Stimulated activated CD4-positive, alpha-beta T cell treated with anti-CD3 and anti-CD28 coated beads, Interleukin-4, amount 100 ng/mL, for 48 hours (primary cell): ENCODE measurements at regions not wholly inside any gene's neighbourhood (a gene's known extent, or its start where the extent isn't known, plus 50 kb on each side); places are given as distances from the start of the nearest gene placed in this dataset.
"Not testable (repeated sequence)": the region's sequence is repeated elsewhere in the genome, so short reads cannot be mapped to it uniquely, and the experiment has no call there.

Experiments
- DNase-seq, 2 donors: peaks; one replicate each; pipeline ENCODE4 v3.0.0-alpha.2; 2020; ENCODE audit warnings: low read depth in 2 of 2

- DNase-seq: no peak
These were observed 728.7 kb upstream of the ACTRT1 start for GRCh38 chrX:128780934-128781333.

- no peak for DNase-seq
These were observed 717.3 kb upstream of the ACTRT1 start for GRCh38 chrX:128769495-128769894.

DNA sequence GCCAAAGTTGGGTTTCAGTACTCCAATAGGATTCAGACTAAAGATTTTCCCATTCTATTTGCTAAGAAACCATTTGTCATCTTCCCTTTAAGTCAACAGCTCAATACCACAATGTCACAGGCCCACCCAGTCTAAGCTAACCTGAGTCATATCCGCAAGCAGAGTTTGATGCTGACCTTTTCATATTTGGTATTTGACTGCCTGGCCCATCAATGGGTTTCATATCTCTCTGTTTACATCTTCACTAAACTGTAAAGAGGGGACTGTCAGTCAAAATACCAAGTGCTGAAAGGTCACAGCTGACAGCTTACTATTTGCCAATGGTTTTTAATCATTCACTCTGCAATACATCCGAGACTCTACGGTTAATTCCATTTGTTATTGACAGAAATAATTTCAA lies 707.5 kb upstream of the ACTRT1 start:
- no peak for DNase-seq

DNA sequence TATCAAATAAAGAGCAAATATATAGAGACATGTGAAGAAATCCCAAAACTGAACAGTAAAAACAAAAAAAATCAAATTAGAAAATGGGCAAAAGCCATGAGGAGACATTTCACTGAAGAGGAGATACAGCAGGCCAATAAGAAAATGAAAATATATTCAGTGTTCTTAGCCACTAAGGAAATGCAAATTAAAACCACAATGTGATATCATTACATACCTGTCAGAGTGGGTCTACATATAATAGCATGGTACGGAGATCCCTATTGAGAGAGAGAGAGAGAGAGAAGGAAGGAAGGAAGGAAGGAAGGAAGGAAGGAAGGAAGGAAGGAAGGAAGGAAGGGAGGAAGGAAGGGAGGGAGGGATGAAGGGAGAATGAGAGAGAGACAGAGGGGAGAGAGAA lies 707.0 kb upstream of the ACTRT1 start:
- DNase-seq: no peak

- DNase-seq: no peak
These were observed 701.9 kb upstream of the ACTRT1 start for GRCh38 chrX:128754130-128754529.

GRCh38 chrX:128739539-128739938 lies 687.3 kb upstream of the ACTRT1 start:
- DNase-seq: no peak

GRCh38 chrX:128728943-128729342 lies 676.7 kb upstream of the ACTRT1 start:
- DNase-seq: no peak

GRCh38 chrX:128717635-128718578 lies 665.7 kb upstream of the ACTRT1 start:
- DNase-seq: no peak

GRCh38 chrX:128714425-128714824 lies 662.2 kb upstream of the ACTRT1 start:
- no peak for DNase-seq

DNA sequence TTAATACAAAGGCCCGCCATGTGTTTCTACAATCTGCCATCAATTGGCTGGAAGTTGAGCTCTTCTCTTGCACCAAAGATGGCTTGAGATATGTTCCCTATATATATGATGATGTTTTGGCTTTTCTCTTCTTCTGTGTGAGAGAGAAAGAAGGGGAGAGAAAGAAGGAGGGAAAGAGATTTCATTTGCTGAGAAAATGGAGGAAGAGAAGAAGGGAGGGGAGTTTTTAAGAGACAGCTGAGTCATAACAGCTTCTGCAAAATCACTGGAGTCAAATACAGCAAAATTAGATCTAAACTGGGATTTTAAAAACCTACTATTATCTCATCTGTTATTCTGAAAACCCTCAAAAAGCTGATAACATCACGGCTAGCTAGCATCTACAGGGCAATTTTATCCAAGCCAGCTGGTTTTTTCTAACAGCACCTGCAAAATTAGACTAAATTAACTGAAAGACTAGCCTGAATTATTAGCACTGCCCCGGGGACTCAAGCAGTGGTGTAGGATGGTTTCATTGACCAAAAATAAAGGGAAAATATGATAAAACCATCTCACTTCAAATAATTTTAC lies 647.6 kb upstream of the ACTRT1 start:
- DNase-seq: no peak

GRCh38 chrX:128698573-128699181 lies 646.5 kb upstream of the ACTRT1 start:
- DNase-seq: no peak

- no peak for DNase-seq
These were observed 639.7 kb upstream of the ACTRT1 start for GRCh38 chrX:128691872-128692271.

- DNase-seq: no peak
These were observed 633.2 kb upstream of the ACTRT1 start for GRCh38 chrX:128685387-128685786.

DNA sequence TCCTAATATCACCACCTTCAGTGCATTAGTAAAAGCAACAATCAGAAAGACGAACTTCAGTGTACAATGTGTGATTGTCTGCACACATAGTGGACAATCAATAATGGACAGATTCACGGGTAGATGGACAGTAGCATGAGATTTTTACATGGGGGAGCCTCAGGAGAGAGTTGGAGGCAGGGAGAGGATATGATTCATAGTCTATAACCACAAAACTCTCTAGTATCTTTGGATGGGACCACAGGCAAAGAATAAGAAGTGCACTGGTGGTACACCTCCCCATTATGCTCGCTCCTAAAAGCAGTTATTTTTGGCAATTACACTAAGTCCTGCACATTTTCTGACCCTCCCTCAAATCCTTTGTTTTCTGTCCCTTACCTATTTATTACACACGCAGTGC lies 624.4 kb upstream of the ACTRT1 start:
- DNase-seq: no peak

DNA sequence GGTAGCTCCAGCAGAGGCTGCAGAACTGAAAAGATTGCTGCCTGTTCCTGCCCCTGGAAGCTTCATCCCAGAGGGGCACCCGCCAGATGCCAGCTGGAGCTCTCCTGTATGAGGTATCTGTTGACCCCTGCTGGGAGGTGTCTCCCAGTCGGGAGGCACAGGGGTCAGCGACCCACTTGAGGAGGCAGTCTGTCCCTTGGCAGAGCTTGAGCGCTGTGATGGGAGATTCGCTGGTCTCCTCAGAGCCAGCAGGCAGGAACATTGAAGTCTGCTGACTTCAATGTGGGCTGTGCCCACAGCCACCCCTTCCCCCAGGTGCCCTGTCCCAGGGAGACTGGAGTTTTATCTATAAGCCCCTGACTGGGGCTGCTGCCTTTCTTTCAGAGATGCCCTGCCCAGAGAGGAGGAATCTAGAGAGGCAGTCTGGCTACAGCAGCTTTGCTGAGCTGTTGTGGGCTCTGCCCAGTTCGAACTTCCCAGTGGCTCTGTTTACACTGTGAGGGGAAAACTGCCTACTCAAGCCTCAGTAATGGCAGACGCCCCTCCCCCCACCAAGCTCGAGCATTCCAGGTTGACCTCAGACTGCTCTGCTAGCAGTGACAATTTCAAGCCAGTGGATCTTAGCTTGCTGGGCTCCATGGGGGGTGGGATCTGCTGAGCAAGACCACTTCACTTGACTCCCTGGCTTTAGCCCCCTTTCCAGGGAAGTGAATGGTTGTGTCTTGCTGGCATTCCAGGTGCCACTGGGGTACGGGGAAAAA lies 622.3 kb upstream of the ACTRT1 start:
- not testable (repeated sequence) for DNase-seq

GRCh38 chrX:128664211-128664610 lies 612.0 kb upstream of the ACTRT1 start:
- DNase-seq: no peak

DNA sequence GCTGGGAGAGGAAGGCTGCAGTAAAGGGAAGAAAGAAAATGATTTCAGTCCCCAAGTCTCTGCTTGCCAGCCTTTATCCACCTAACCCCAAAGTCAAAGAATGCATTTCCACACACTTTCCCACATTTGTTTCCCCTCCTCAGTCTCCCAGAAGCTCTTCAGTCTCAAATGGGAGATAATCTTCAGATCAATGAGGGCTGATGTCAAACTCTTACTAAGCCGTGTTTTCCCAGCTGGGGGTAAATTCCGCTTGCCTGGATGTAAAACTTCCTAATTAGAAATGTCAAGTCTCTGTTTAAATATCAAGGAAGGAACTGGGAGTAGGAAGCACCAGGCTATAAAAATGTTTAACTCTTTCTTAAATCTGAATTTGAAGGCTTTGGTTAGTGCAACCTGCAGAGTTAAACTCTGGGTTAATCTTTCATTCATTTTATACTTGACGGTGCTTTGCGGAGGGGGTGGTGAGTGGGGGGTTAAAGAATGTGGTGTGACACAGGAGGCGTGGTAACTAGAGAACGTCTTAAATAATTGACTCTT lies 601.4 kb upstream of the ACTRT1 start:
- DNase-seq: no peak

DNA sequence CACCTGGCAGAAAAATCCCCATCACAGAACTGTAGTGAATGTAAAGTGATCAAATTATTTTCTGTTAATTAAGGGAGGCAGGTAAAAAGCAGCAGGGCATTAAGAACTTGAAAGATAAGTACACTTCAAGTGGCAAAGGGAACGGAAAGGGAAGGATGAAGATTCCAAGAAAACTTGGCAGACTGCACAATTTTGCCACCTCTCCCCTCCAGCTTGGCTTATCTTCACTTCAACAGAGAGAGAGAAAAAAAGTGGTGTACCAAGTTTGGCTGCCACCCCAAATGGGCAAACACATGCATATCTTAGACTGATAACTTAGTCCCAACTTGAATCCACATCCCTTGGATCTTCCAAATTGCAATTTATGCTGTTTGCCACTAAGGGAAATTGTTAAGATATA lies 598.1 kb upstream of the ACTRT1 start:
- DNase-seq: no peak

DNA sequence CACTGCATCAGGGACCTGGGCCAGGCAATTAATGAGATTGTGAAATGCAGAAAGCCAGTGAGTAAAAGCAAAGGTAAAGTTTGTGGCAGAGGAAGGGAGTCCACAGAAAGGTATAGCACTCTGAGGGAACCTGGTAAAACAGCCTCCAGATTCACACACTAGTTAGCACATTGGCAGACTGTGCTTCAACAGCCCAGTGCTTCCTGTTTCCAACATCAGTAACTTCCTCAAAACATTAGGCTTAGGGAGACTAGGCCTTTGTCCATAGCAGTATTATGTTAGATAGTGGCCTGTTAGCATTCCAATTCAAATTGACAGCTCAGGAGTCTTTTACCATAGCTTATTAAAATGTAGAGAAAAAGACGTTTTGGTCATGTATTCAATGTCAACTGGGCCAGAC lies 582.6 kb upstream of the ACTRT1 start:
- DNase-seq: no peak

- DNase-seq: no peak
These were observed 571.2 kb upstream of the ACTRT1 start for GRCh38 chrX:128623361-128623760.

DNA sequence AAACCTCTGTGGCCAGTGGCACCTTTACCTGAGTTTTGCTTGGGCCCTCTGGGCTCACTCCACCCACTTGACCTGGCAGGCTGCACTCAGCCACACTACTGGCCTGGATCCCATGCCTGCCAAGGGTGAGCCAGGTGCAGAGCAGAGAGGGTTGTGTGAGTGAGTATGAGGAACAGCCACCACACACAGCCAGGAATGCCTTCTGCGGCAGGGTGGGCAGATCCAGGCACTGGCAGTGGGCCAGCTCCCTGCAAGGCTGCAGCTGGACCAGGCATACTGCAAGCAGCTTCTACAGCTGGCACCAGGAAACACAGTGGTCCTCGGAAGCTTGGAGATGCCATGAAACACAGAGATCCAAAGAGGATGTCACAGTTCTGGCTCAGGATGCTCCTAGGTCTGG lies 570.1 kb upstream of the ACTRT1 start:
- DNase-seq: no peak

DNA sequence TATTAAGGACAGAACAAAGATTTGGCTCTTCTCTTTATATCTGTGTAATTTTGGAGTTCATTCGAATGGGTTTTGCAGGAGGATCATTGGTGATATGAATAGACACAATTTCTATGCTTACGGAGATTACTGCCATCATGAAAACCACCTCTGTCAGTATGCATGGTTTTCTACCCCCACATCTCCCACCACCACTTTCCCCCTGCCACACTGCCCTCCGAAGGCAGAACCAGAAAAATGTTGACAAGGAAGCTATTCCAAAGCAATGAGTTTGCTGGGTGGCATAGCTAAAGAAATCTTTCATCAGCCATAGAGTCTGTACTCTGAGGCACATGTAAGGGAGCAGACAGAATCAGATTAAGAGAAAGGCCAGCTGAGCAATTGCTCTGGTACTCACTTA lies 567.3 kb upstream of the ACTRT1 start:
- DNase-seq: no peak
